KOPT-K1 (cell line): ENCODE measurements at regions not wholly inside any gene's neighbourhood (a gene's known extent, or its start where the extent isn't known, plus 50 kb on each side); places are given as distances from the start of the nearest gene placed in this dataset.

ENCODE experiments used
- H3K27ac ChIP-seq: fragments of 200-600 bp; sonication (generic); 2 replicates; pipeline ENCODE4 v1.5.1; 2016; ENCODE audit warnings: antibody characterized with exemption, mild to moderate bottlenecking, low read depth, low read length; ENCODE audit not compliant: poor library complexity, severe bottlenecking
- H3K36me3 ChIP-seq: fragments of 200-600 bp; sonication (generic); 2 replicates; pipeline ENCODE4 v1.5.1; 2017; ENCODE audit warnings: antibody characterized with exemption, mild to moderate bottlenecking, low read length, moderate library complexity; ENCODE audit not compliant: insufficient read depth
- H3K9me3 ChIP-seq: fragments of 200-600 bp; sonication (generic); 2 replicates; pipeline ENCODE4 v1.5.1; 2017; ENCODE audit warnings: antibody characterized with exemption, low read length, mild to moderate bottlenecking; ENCODE audit not compliant: insufficient read depth, poor library complexity, severe bottlenecking

- Histone ChIP-seq H3K36me3 (no peaks in the 10 kb centered on the region), H3K27ac (no peak overlapping the region), H3K9me3 (no peaks in the 10 kb centered on the region)
These were observed 101.8 kb upstream of the TBC1D5 start for GRCh38 chr3:17844236-17844635.

DNA sequence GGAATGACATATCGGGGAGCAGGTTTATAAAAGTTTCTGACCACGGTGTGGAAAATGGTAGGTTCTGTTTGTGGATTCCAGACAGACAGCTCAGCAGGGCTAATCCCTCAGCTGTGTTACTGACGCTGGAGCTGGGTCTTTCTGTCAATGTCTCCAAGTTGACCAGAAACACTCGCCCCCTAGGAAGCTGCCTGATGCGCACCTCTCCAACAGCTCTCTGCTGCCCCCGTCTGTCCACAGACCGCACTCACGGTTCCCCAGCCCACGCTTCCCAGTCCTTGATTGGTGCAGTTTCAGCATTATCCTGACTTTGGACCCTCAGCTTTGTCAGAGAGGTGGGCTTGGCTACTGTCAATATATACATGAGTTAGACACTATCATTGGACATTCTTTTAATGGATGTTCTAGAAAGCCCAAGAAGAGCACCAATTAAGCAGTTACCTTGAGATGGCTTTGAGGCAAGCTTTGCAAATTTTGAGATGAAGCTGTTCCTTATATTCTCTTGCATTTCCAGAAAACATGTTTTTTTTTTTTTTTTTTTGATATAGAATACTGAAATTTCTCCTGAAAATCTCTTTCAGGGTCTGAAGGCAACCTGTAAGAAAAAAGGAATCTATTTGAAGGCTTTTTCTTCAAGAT lies 98.9 kb upstream of the TBC1D5 start:
- Histone ChIP-seq H3K36me3 (no peaks in the 10 kb centered on the region), H3K9me3 (no peaks in the 10 kb centered on the region), H3K27ac (no peak overlapping the region)

- Histone ChIP-seq H3K9me3 (no peaks in the 10 kb centered on the region), H3K27ac (no peak overlapping the region), H3K36me3 (no peaks in the 10 kb centered on the region)
These were observed 98.2 kb upstream of the TBC1D5 start for GRCh38 chr3:17840651-17841050.

- Histone ChIP-seq H3K27ac (no peak overlapping the region), H3K36me3 (no peaks in the 10 kb centered on the region), H3K9me3 (no peaks in the 10 kb centered on the region)
These were observed 97.7 kb upstream of the TBC1D5 start for GRCh38 chr3:17840126-17840525.

GRCh38 chr3:17836919-17837318 lies 94.5 kb upstream of the TBC1D5 start:
- no peaks in the 10 kb centered on the region for H3K36me3 ChIP-seq
- no peaks in the 10 kb centered on the region for H3K9me3 ChIP-seq
- H3K27ac ChIP-seq, result no peak overlapping the region

- H3K27ac ChIP-seq, result no peak overlapping the region
These were observed 93.7 kb upstream of the TBC1D5 start for GRCh38 chr3:17836092-17836491.

DNA sequence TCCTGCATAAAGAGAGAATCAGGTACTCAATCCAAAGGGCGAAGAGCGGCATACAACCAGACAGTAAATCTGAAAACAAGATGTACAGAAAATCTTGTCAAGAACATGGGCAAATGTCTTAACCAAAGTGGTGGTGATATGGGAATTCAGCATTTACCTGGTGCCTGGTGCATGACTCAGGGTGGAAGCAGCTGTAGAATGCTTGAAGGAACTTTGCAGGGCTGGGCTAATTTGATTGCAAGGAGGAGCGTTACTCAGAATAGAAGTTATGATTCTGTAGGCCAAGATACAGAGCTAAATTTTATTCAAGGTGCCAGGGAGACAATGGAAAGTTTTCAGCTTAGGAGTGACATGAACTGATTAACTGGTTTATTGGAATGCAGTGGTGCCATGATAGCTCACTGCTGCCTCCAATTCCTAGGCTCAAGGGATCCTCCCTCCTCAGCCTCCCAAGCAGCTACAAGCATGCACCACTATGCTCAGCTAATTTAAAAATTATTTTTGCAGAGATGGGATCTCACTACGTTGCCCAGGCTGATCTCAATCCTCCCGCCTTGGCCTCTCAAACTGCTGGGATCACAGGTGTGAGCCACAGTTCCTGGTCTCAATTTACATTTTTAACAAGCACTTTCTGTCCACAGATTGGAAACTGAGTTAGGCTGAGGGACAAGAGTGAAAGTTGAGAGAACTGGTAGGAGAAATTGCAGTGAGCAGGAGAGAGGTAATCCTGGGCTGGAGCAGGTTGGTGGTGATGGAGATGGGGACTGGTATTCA lies 91.5 kb upstream of the TBC1D5 start:
- no peaks in the 10 kb centered on the region for H3K36me3 ChIP-seq
- no peaks in the 10 kb centered on the region for H3K9me3 ChIP-seq
- H3K27ac ChIP-seq, result no peak overlapping the region

More at GRCh38 chr3:17836092-17836491, 93.7 kb upstream of the TBC1D5 start:
- H3K36me3 ChIP-seq, result no peaks in the 10 kb centered on the region
- no peaks in the 10 kb centered on the region for H3K9me3 ChIP-seq

DNA sequence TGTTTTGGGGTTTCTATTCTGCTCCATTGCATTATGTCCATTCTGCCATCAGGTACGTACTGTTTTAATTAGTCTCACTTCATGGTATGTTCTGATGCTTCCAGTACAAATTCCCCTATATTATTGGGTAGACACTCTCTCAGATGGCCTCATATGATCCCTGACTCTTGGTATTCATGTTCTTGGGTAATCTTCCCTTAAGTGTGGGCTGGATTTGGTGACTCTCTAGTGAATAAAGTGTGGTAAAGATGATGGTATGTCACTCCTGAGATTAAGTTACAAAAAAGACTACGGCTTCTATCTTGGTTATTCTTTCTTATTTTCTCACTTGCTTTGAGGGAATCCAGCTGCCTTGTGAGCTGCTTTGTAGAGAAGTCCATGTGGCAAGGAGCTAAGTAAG lies 89.6 kb upstream of the TBC1D5 start:
- H3K9me3 ChIP-seq, result no peaks in the 10 kb centered on the region
- no peak overlapping the region for H3K27ac ChIP-seq
- no peaks in the 10 kb centered on the region for H3K36me3 ChIP-seq

- no peaks in the 10 kb centered on the region for H3K9me3 ChIP-seq
- H3K27ac ChIP-seq, result no peak overlapping the region
- no peaks in the 10 kb centered on the region for H3K36me3 ChIP-seq
These were observed 88.9 kb upstream of the TBC1D5 start for GRCh38 chr3:17831366-17831765.

DNA sequence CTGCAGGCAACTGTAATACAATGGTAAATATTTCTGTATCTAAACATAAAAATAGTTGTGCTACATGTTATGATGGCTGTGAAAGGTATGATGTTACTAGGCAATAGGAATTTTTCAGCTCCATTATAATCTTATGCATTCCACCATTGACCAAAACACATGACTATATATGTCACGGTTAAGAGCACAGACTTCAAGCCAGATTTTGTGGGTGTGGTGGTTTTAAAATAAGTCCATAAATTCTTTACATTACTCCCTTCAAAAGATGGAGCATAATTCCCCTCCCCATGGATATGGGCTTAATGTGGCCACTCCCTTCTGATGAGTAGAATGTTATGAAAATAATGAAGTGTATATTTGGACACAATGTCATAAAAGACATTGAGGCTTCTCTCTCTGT lies 88.4 kb upstream of the TBC1D5 start:
- Histone ChIP-seq H3K9me3 (no peaks in the 10 kb centered on the region), H3K36me3 (no peaks in the 10 kb centered on the region), H3K27ac (no peak overlapping the region)

- no peak overlapping the region for H3K27ac ChIP-seq
- H3K9me3 ChIP-seq, result no peaks in the 10 kb centered on the region
- no peaks in the 10 kb centered on the region for H3K36me3 ChIP-seq
These were observed 86.0 kb upstream of the TBC1D5 start for GRCh38 chr3:17828388-17828787.

DNA sequence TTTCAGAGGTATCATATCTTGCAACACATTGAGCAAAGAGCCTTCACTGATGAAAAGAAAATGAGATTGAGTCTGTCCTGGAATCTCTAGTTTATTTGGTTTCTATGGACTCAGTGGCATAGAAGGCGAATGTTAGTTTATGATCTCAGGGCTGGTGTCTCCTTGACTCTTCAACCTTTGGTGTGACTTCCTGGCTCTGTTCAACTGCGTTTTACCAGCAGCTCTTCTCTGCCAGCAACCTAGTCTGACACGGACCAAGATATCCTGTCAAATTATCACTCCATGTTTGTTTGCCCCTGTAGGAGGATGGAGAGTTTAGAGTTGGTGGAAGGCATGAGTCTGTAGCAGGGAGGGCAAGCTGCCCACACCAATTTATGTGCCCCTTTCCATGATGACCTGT lies 82.9 kb upstream of the TBC1D5 start:
- Histone ChIP-seq H3K9me3 (no peaks in the 10 kb centered on the region), H3K27ac (no peak overlapping the region), H3K36me3 (no peaks in the 10 kb centered on the region)

DNA sequence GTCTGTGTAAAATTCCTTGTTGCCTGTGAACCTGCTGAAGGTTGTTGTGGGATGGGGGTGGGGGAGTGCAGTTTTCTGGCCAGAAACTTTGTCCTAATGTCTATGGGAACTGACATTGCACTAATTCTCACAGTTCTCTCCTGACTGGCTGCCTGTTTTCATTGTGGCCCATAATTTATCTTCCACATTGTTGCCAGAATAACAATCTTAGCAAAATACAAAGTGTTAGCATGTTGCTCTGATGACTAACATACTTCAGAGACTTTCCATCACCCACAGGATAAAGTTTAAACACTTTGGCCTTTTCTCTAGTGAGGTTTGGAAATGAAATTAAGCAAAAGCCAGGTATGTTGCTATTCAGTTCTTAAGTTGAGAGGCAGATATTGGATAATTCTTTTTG lies 81.4 kb upstream of the TBC1D5 start:
- no peaks in the 10 kb centered on the region for H3K9me3 ChIP-seq
- H3K36me3 ChIP-seq, result no peaks in the 10 kb centered on the region
- no peak overlapping the region for H3K27ac ChIP-seq

- H3K27ac ChIP-seq, result no peak overlapping the region
- no peaks in the 10 kb centered on the region for H3K36me3 ChIP-seq
- H3K9me3 ChIP-seq, result no peaks in the 10 kb centered on the region
These were observed 80.6 kb upstream of the TBC1D5 start for GRCh38 chr3:17823036-17823435.

- no peak overlapping the region for H3K27ac ChIP-seq
- peaks cover 4% of the 10 kb centered on the region for H3K9me3 ChIP-seq
- H3K36me3 ChIP-seq, result no peaks in the 10 kb centered on the region
These were observed 78.3 kb upstream of the TBC1D5 start for GRCh38 chr3:17820704-17821103.

DNA sequence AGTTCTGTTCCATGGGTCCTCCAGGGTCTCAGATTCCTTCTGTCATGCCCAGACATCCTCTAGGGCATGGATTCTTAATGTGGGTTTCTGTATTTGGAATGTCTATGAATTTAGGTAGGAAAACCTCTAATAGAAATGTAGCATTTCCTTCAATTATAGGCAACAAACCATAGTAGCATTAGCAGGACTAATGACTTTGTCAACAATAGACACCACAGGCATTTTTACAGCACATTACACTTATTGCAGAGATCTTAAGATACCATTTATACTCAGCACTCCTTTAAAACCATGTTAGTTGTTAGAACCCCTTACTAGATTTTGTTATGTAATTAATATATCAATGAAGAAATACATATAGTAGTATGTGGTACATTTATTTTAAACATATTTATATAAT lies 77.8 kb upstream of the TBC1D5 start:
- H3K36me3 ChIP-seq, result no peaks in the 10 kb centered on the region
- peaks cover 4% of the 10 kb centered on the region for H3K9me3 ChIP-seq
- no peak overlapping the region for H3K27ac ChIP-seq
